ENCODE measurements at regions not wholly inside any gene's neighbourhood (a gene's known extent, or its start where the extent isn't known, plus 50 kb on each side); places are given as distances from the start of the nearest gene placed in this dataset.

GRCh38 chr12:107884769-107885694, 110.5 kb downstream of the ASCL4 start:
- H3K4me3 ChIP-seq (replicated peaks; ENCODE audit: low read depth, low read length): no peak overlapping the region
- DNase-seq (ENCODE audit: extremely low read depth, low read depth): peak; percentile 14
- TF ChIP-seq CTCF (IDR thresholded peaks at IDR 0.05; ENCODE audit: low read depth, low read length, missing control alignments): peak; percentile 77

- H3K4me3 ChIP-seq (replicated peaks; ENCODE audit: low read depth, low read length): no peak overlapping the region
- no peak for DNase-seq (ENCODE audit: extremely low read depth, low read depth)
- no peak for TF ChIP-seq CTCF (IDR thresholded peaks at IDR 0.05; ENCODE audit: low read depth, low read length, missing control alignments)
These were observed 114.3 kb downstream of the ASCL4 start for GRCh38 chr12:107888789-107889188.

DNA sequence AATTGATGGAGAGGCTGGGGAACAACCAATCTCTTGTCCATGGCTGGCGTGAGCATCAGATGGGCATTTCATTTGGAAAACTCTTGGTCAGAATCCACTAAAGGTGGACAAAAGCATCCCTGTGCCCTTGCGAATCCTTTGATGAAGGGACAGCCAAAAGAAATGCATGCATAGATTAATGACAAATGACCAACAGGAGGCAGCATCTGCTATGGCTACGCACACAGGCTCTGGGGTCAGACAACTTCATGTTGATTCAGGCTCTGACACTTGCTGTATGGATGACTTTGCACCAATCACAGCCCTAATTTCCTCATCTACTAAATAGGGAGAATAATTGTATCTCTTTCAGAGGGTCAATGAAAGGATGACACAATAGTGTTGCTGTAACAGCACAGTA, 117.5 kb downstream of the ASCL4 start:
- DNase-seq (ENCODE audit: extremely low read depth, low read depth): no peak
- H3K4me3 ChIP-seq (replicated peaks; ENCODE audit: low read depth, low read length): no peak overlapping the region
- peak; percentile 37 for TF ChIP-seq CTCF (IDR thresholded peaks at IDR 0.05; ENCODE audit: low read depth, low read length, missing control alignments)

DNA sequence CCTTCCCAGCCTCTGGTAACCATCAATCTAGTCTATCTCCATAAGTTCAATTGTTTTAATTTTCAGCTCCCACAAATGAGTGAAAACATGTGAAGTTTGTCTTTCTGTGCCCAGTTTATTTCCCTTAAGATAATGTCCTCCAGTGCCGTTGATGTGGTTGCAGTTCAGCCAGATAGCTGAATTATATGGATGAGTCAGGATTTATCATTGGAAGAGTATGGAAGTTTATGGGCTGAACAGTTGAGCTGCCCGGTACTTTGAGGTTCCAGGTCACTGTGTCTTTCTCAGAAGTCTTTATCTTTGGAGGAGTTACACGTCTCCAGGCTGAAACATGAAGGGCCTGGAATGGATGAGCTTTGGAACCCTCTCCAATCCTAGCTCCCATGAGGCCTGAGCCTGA, 120.1 kb downstream of the ASCL4 start:
- no peak for DNase-seq (ENCODE audit: extremely low read depth, low read depth)
- H3K4me3 ChIP-seq (replicated peaks; ENCODE audit: low read depth, low read length): no peak overlapping the region
- TF ChIP-seq CTCF (IDR thresholded peaks at IDR 0.05; ENCODE audit: low read depth, low read length, missing control alignments): no peak

DNA sequence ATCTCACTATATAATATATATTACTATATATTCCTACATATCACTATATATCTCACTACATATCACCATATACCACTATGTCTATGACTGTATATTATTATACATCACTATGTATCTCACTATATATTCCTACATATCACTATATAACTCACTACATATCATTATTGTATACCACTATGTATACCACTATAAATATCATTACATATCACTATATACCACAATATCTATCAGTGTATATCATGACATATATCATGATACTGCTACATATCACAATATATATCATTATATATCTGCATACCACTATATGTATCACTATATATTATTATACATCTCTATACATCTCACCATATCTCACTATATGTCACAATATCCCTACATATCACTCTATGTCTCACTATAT, 121.5 kb downstream of the ASCL4 start:
- no peak overlapping the region for H3K4me3 ChIP-seq (replicated peaks; ENCODE audit: low read depth, low read length)
- TF ChIP-seq CTCF (IDR thresholded peaks at IDR 0.05; ENCODE audit: low read depth, low read length, missing control alignments): no peak
- DNase-seq (ENCODE audit: extremely low read depth, low read depth): no peak

- no peak overlapping the region for H3K4me3 ChIP-seq (replicated peaks; ENCODE audit: low read depth, low read length)
- no peak for TF ChIP-seq CTCF (IDR thresholded peaks at IDR 0.05; ENCODE audit: low read depth, low read length, missing control alignments)
- no peak for DNase-seq (ENCODE audit: extremely low read depth, low read depth)
These were observed 126.1 kb downstream of the ASCL4 start for GRCh38 chr12:107900588-107900987.

All from HFF-Myc (cell line).